ENCODE measurements at regions not wholly inside any gene's neighbourhood (a gene's known extent, or its start where the extent isn't known, plus 50 kb on each side); places are given as distances from the start of the nearest gene placed in this dataset.

- DNase-seq (ENCODE audit: low read depth, low spot score) = no peak
- H2AFZ ChIP-seq (ENCODE audit: low read depth, low read length, poor library complexity, severe bottlenecking) = no peak overlapping the region
- ChIA-PET POLR2A (no interaction called here), RAD21 (ENCODE audit: low non-redundant PET in 1 of 2, low total read pairs in 2 of 2, uncharacterized antibody in 2 of 2, unreplicated experiment in 2 of 2) (no interaction called here), CTCF (no interaction called here)
- H3K36me3 ChIP-seq (ENCODE audit: control insufficient read depth in 1 of 2, insufficient read depth in 2 of 2, low read length in 2 of 2) = no peaks in the 10 kb centered on the region
- H3K79me2 ChIP-seq (ENCODE audit: insufficient read depth, low read length) = no peaks in the 10 kb centered on the region
- no peaks in the 10 kb centered on the region for H3K27me3 ChIP-seq (ENCODE audit: insufficient read depth, low read length)
- intact Hi-C loops (cut with micrococcal nuclease) = no loop called here
- no peaks in the 10 kb centered on the region for H4K20me1 ChIP-seq (ENCODE audit: insufficient read depth)
- no peaks in the 10 kb centered on the region for H3K9me3 ChIP-seq (ENCODE audit: control insufficient read depth in 1 of 2, insufficient read depth in 1 of 2, low read depth in 1 of 2, low read length in 2 of 2)
- ATAC-seq = no peak
- H3K4me3 ChIP-seq (replicated peaks in 1 of 2; ENCODE audit: low read depth in 1 of 2, low read length in 2 of 2) = no peak overlapping the region
- TF ChIP-seq SIN3A (IDR thresholded peaks at IDR 0.05; ENCODE audit: low read depth) (no peak), ATF3 (IDR thresholded peaks at IDR 0.05) (no peak), CBX3 (IDR thresholded peaks at IDR 0.05; ENCODE audit: low read depth) (no peak), ZNF274 (IDR thresholded peaks at IDR 0.05; ENCODE audit: low read depth, low read length) (no peak), ZFX (IDR thresholded peaks at IDR 0.05) (no peak), POLR2A (IDR thresholded peaks at IDR 0.05; ENCODE audit: borderline replicate concordance, extremely low read depth, insufficient read depth, insufficient read length) (no peak), RAD21 (IDR thresholded peaks at IDR 0.05; ENCODE audit: low read depth) (no peak), ELF1 (IDR thresholded peaks at IDR 0.05; ENCODE audit: borderline replicate concordance, low read depth) (no peak), EZH2 (IDR thresholded peaks at IDR 0.05) (no peak)
- no peak overlapping the region for H3K4me2 ChIP-seq (ENCODE audit: low read length)
- no peak overlapping the region for H3K9ac ChIP-seq (ENCODE audit: low read length)
- BruUV-seq (replicated peaks) = no TSS peak
- H3K27ac ChIP-seq (ENCODE audit: low read depth, low read length) = no peak overlapping the region
- H3K4me1 ChIP-seq (ENCODE audit: control insufficient read depth in 1 of 2, insufficient read depth in 2 of 2, low read length in 2 of 2) = no peaks in the 10 kb centered on the region
- H3K9me2 ChIP-seq (ENCODE audit: insufficient read depth) = no peaks in the 10 kb centered on the region
Measured at GRCh38 chr1:186620566-186621350, 59.5 kb downstream of the PTGS2 start.

- H3K27me3 ChIP-seq (ENCODE audit: insufficient read depth, low read length) = no peaks in the 10 kb centered on the region
- no peak overlapping the region for H3K27ac ChIP-seq (ENCODE audit: low read depth, low read length)
- no peak overlapping the region for H3K9ac ChIP-seq (ENCODE audit: low read length)
- RAD21 ChIA-PET (ENCODE audit: low non-redundant PET in 1 of 2, low total read pairs in 2 of 2, uncharacterized antibody in 2 of 2, unreplicated experiment in 2 of 2) = no interaction called here
- no peak for TF ChIP-seq CBX3 (IDR thresholded peaks at IDR 0.05; ENCODE audit: low read depth)
- H3K4me2 ChIP-seq (ENCODE audit: low read length) = no peak overlapping the region
- no peak overlapping the region for H3K4me3 ChIP-seq (replicated peaks in 1 of 2; ENCODE audit: low read depth in 1 of 2, low read length in 2 of 2)
- ATAC-seq (no peak), DNase-seq (ENCODE audit: low read depth, low spot score) (no peak)
- intact Hi-C loops (cut with micrococcal nuclease) = no loop called here
- CTCF ChIA-PET = interaction anchor here (0.7 kb wide), 1 partner anchor 188 kb away, joined by 3 read pairs; no protein-coding TSS in a partner anchor
- H3K36me3 ChIP-seq (ENCODE audit: control insufficient read depth in 1 of 2, insufficient read depth in 2 of 2, low read length in 2 of 2) = no peaks in the 10 kb centered on the region
- no peaks in the 10 kb centered on the region for H4K20me1 ChIP-seq (ENCODE audit: insufficient read depth)
- POLR2A ChIA-PET = no interaction called here
- no peaks in the 10 kb centered on the region for H3K4me1 ChIP-seq (ENCODE audit: control insufficient read depth in 1 of 2, insufficient read depth in 2 of 2, low read length in 2 of 2)
- H3K9me3 ChIP-seq (ENCODE audit: control insufficient read depth in 1 of 2, insufficient read depth in 1 of 2, low read depth in 1 of 2, low read length in 2 of 2) = no peaks in the 10 kb centered on the region
- no peak overlapping the region for H2AFZ ChIP-seq (ENCODE audit: low read depth, low read length, poor library complexity, severe bottlenecking)
- no peaks in the 10 kb centered on the region for H3K79me2 ChIP-seq (ENCODE audit: insufficient read depth, low read length)
- no TSS peak for BruUV-seq (replicated peaks)
- no peaks in the 10 kb centered on the region for H3K9me2 ChIP-seq (ENCODE audit: insufficient read depth)
Measured at GRCh38 chr1:186618401-186619170, 61.6 kb downstream of the PTGS2 start.

All from HCT116 (cell line).